A673 (cell line): ENCODE measurements at regions not wholly inside any gene's neighbourhood (a gene's known extent, or its start where the extent isn't known, plus 50 kb on each side); places are given as distances from the start of the nearest gene placed in this dataset.

Experiments
- BruUV-seq: library from RNA; stranded (reverse); fragments of 400-500 nt; replicated peaks from 2 replicates; lab custom pipeline; 2021; lab: Mats Ljungman, UMichigan
- CTCF ChIA-PET: fragments of 300-600 bp; sonication (Branson Sonifier 250); formaldehyde crosslinking; loops from one replicate; lab custom pipeline; 2022; ENCODE audit warnings: antibody characterized with exemption; lab: Charles Lee
- POLR2A ChIA-PET: fragments of 300-600 bp; sonication (Branson Sonifier 250); formaldehyde crosslinking; loops from one replicate; lab custom pipeline; 2022; ENCODE audit warnings: antibody characterized with exemption; ENCODE audit not compliant: low non-redundant PET; lab: Charles Lee
- DNase-seq: peaks from one replicate; pipeline ENCODE4 v3.0.0-alpha.2; 2015; ENCODE audit warnings: low spot score
- H3K27ac ChIP-seq: fragments of 200-600 bp; sonication (generic); 2 replicates; pipeline ENCODE4 v1.5.1; 2016; ENCODE audit warnings: mixed run types, low read depth, mild to moderate bottlenecking, mixed read lengths, antibody characterized with exemption, low read length; ENCODE audit not compliant: poor library complexity, severe bottlenecking
- H3K27me3 ChIP-seq: fragments of 200-600 bp; sonication (generic); replicated peaks from 2 replicates; pipeline ENCODE4 v1.6.1; 2017; ENCODE audit warnings: mixed run types, low read depth, mild to moderate bottlenecking, mixed read lengths, antibody characterized with exemption, low read length; ENCODE audit not compliant: insufficient read depth, poor library complexity
- H3K36me3 ChIP-seq: fragments of 200-600 bp; sonication (generic); 2 replicates; pipeline ENCODE4 v1.6.1; 2016; ENCODE audit warnings: mixed run types, mild to moderate bottlenecking, mixed read lengths, antibody characterized with exemption, low read length; ENCODE audit not compliant: insufficient read depth, poor library complexity, severe bottlenecking
- H3K4me1 ChIP-seq: fragments of 200-600 bp; sonication (generic); 2 replicates; pipeline ENCODE4 v1.6.1; 2017; ENCODE audit warnings: mixed run types, mild to moderate bottlenecking, mixed read lengths, antibody characterized with exemption, low read length; ENCODE audit not compliant: insufficient read depth, poor library complexity, severe bottlenecking
- H3K4me3 ChIP-seq: fragments of 200-600 bp; sonication (generic); 2 replicates; pipeline ENCODE4 v1.5.1; 2016; ENCODE audit warnings: low read depth, mixed run types, mild to moderate bottlenecking, mixed read lengths, low read length; ENCODE audit not compliant: poor library complexity, severe bottlenecking
- H3K9me3 ChIP-seq: fragments of 200-600 bp; sonication (generic); 2 replicates; pipeline ENCODE4 v1.6.1; 2016; ENCODE audit warnings: mixed run types, low read depth, mild to moderate bottlenecking, mixed read lengths, antibody characterized with exemption, low read length; ENCODE audit not compliant: poor library complexity, severe bottlenecking
- CTCF ChIP-seq: fragments of 300-800, 200-600 bp; sonication (generic); conservative IDR thresholded peaks from 2 replicates; pipeline ENCODE4 v1.5.1; 2017; ENCODE audit warnings: low read depth, mild to moderate bottlenecking, antibody characterized with exemption, low read length, moderate library complexity, mixed read lengths
- EZH2 ChIP-seq: fragments of 200-600 bp; sonication (generic); IDR thresholded peaks from 2 replicates; pipeline ENCODE4 v1.6.1; 2017; ENCODE audit warnings: borderline replicate concordance, low read depth, mild to moderate bottlenecking, mixed read lengths, antibody characterized with exemption, low read length; ENCODE audit not compliant: poor library complexity, severe bottlenecking
- intact Hi-C: fragments of 100-400 bp; cut with micrococcal nuclease; formaldehyde crosslinking; loops from one replicate; pipeline ENCODE4 v1.10.0; 2022; ENCODE audit not compliant: unreplicated experiment

DNA sequence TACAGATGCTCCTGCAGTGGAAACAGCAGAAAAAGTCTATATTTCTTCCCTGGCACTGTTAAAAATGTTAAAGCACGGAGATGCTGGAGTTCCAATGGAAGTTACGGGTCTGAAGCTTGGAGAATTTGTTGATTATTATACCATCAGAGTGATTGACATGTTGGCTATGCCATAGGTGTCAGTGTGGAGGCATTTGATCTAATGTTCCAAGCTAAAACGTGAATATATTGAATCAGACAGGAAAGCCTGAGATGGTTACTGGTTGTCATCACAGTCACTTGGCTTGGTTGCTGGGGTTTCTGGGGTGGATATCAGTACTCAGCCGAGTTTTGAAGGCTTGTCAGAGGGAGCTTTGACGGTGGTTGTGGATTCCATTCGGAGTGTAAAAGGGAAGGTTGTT, 262.9 kb upstream of the CNTNAP5 start:
- Histone ChIP-seq H3K27ac (no peak overlapping the region), H3K27me3 (no peaks in the 10 kb centered on the region), H3K4me3 (no peak overlapping the region), H3K36me3 (no peaks in the 10 kb centered on the region), H3K9me3 (no peaks in the 10 kb centered on the region), H3K4me1 (no peaks in the 10 kb centered on the region)
- no peak for TF ChIP-seq EZH2
- TF ChIP-seq CTCF, result no peak
- intact Hi-C loops, result no loop called here
- no peak for DNase-seq
- no TSS peak for BruUV-seq
- ChIA-PET CTCF (no interaction called here), POLR2A (no interaction called here)

DNA sequence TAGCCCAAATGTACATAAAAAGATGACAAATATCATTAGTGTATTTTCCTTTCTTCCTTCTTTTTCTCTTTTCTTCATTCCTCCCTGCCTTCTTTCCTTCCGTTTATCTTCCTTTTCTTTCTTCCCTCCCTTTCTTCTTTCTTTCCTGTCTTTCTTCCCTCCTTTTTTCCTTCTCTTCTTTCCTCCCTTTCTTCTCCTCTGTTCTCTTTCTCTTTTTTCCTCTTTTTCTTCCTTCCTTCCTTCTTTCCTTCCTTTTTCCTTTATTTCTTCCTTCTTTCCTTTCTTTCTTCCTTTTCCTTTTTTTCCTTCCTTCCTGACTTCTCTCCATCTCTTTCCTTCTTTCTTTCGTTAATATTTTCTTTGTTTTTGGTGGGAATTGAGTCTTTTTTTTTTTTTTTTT, 256.9 kb upstream of the CNTNAP5 start:
- no peaks in the 10 kb centered on the region for H3K4me1 ChIP-seq
- no peak overlapping the region for H3K27ac ChIP-seq
- DNase-seq, result no peak
- intact Hi-C loops, result no loop called here
- ChIA-PET POLR2A (no interaction called here), CTCF (no interaction called here)
- TF ChIP-seq EZH2 (no peak), CTCF (no peak)
- H3K27me3 ChIP-seq, result no peaks in the 10 kb centered on the region
- no peaks in the 10 kb centered on the region for H3K9me3 ChIP-seq
- H3K4me3 ChIP-seq, result no peak overlapping the region
- BruUV-seq, result no TSS peak
- no peaks in the 10 kb centered on the region for H3K36me3 ChIP-seq

DNA sequence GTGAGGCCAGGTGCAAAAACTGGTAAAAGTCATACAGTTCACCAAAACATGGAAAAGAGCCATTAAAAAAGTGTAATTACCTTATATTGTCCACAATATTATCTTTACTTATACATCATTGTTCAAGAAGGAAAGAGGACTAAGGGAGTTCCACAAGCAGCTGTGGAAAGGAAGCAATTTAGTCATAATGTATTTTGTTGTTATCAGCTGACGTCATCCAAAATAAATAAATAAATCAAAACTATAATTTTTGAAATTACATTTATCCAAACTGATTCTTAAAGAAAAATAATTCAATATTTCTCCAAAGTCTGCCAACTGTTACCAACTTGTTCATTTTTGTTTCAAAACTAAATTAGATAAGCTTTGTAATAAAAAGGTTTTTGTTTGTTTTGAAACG, 256.1 kb upstream of the CNTNAP5 start:
- ChIA-PET POLR2A (no interaction called here), CTCF (no interaction called here)
- H3K27me3 ChIP-seq, result no peaks in the 10 kb centered on the region
- TF ChIP-seq CTCF (no peak), EZH2 (no peak)
- H3K4me1 ChIP-seq, result no peaks in the 10 kb centered on the region
- DNase-seq, result no peak
- no peaks in the 10 kb centered on the region for H3K9me3 ChIP-seq
- BruUV-seq, result no TSS peak
- no peak overlapping the region for H3K4me3 ChIP-seq
- no peak overlapping the region for H3K27ac ChIP-seq
- no peaks in the 10 kb centered on the region for H3K36me3 ChIP-seq
- intact Hi-C loops, result no loop called here
